Mammary epithelial cell (primary cell): ENCODE measurements at regions not wholly inside any gene's neighbourhood (a gene's known extent, or its start where the extent isn't known, plus 50 kb on each side); places are given as distances from the start of the nearest gene placed in this dataset.

Source experiments
- CTCF ChIP-seq, 2 donors: IDR thresholded peaks in 1 of 2; conservative IDR thresholded peaks in 1 of 2; 2 replicates each; pipeline ENCODE4 v1.5.1; 2011 to 2012; ENCODE audit warnings: inconsistent platforms in 2 of 2, low read length in 2 of 2, mild to moderate bottlenecking in 2 of 2, control low read depth in 1 of 2, low read depth in 1 of 2; ENCODE audit not compliant: insufficient read depth in 1 of 2; ENCODE audit errors: extremely low read depth in 1 of 2
- EZH2 ChIP-seq: IDR thresholded peaks from 2 replicates; pipeline ENCODE4 v1.6.1; 2012; ENCODE audit warnings: low read length, inconsistent platforms, borderline replicate concordance

- TF ChIP-seq CTCF (conservative IDR thresholded peaks at IDR 0.05 in 1 of 2, IDR thresholded peaks at IDR 0.05 in 1 of 2; ENCODE audit: extremely low read depth in 1 of 2, insufficient read depth in 1 of 2, low read depth in 1 of 2, low read length in 2 of 2): no peak
- TF ChIP-seq EZH2: no peak
These were observed 121.2 kb downstream of the SPATA19 start for GRCh38 chr11:133724116-133724515.
